GM21529 (cell line): ENCODE measurements at regions not wholly inside any gene's neighbourhood (a gene's known extent, or its start where the extent isn't known, plus 50 kb on each side); places are given as distances from the start of the nearest gene placed in this dataset.
"Not testable (repeated sequence)": the region's sequence is repeated elsewhere in the genome, so short reads cannot be mapped to it uniquely, and the experiment has no call there.

Source experiments
- ATAC-seq: cut with Tn5 transposase; IDR thresholded peaks from one replicate; pipeline ENCODE4 v1.9.1; 2021; ENCODE audit not compliant: unreplicated experiment

- no peak for ATAC-seq
Measured at GRCh38 chr5:67989456-67989855, 226.1 kb upstream of the PIK3R1 start.

- ATAC-seq = no peak
Measured at GRCh38 chr5:67986761-67987160, 228.8 kb upstream of the PIK3R1 start.

GRCh38 chr5:67985686-67986387 lies 229.7 kb upstream of the PIK3R1 start:
- no peak for ATAC-seq

GRCh38 chr5:67984546-67984945 lies 231.0 kb upstream of the PIK3R1 start:
- ATAC-seq = no peak

GRCh38 chr5:67983251-67984110 lies 232.1 kb upstream of the PIK3R1 start:
- ATAC-seq = no peak

- not testable (repeated sequence) for ATAC-seq
Measured at GRCh38 chr5:67982160-67982559, 233.4 kb upstream of the PIK3R1 start.

GRCh38 chr5:67978171-67978570 lies 237.4 kb upstream of the PIK3R1 start:
- no peak for ATAC-seq

GRCh38 chr5:67976891-67977601 lies 238.5 kb upstream of the PIK3R1 start:
- ATAC-seq = no peak

GRCh38 chr5:67976181-67976580 lies 239.4 kb upstream of the PIK3R1 start:
- ATAC-seq = no peak

- no peak for ATAC-seq
Measured at GRCh38 chr5:67974471-67974870, 241.1 kb upstream of the PIK3R1 start.

- ATAC-seq = no peak
Measured at GRCh38 chr5:67974054-67974453, 241.5 kb upstream of the PIK3R1 start.

- no peak for ATAC-seq
Measured at GRCh38 chr5:67971971-67972821, 243.4 kb upstream of the PIK3R1 start.

- ATAC-seq = no peak
Measured at GRCh38 chr5:67971223-67971830, 244.2 kb upstream of the PIK3R1 start.

GRCh38 chr5:67969631-67970030 lies 245.9 kb upstream of the PIK3R1 start:
- ATAC-seq = no peak

GRCh38 chr5:67969176-67969575 lies 246.4 kb upstream of the PIK3R1 start:
- no peak for ATAC-seq

- no peak for ATAC-seq
Measured at GRCh38 chr5:67966712-67967111, 248.8 kb upstream of the PIK3R1 start.

GRCh38 chr5:67964619-67965018 lies 250.9 kb upstream of the PIK3R1 start:
- no peak for ATAC-seq

- ATAC-seq = no peak
Measured at GRCh38 chr5:67963789-67964519, 251.6 kb upstream of the PIK3R1 start.

- no peak for ATAC-seq
Measured at GRCh38 chr5:67960939-67961338, 254.6 kb upstream of the PIK3R1 start.

GRCh38 chr5:67957374-67957773 lies 258.2 kb upstream of the PIK3R1 start:
- ATAC-seq = no peak
